Putamen (tissue), 1 donor: ENCODE measurements at regions not wholly inside any gene's neighbourhood (a gene's known extent, or its start where the extent isn't known, plus 50 kb on each side); places are given as distances from the start of the nearest gene placed in this dataset.
"Not testable (repeated sequence)": the region's sequence is repeated elsewhere in the genome, so short reads cannot be mapped to it uniquely, and the experiment has no call there.

Experiments
- DNase-seq: peaks from one replicate; pipeline ENCODE4 v3.0.0-alpha.2; 2016; ENCODE audit warnings: low spot score

DNA sequence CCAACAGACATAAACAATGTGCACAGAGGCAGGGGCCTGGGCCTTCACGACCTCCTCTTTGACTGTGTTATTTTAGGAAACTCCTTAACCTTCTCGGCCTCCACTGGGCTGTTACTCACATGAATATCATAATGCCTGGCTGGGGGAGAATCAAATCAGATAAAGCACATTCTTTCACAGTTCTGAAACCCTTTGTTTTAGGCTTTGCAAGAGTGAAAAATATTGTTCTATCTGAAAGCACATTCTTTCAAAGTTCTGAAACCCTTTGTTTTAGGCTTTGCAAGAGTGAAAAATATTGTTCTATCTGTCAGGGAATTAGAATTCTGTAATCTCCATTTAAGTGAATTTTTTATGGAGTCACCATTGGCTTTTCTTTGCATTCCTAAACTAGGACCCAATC is 50.7 kb upstream of the SYNDIG1 start:
- no peak for DNase-seq

DNA sequence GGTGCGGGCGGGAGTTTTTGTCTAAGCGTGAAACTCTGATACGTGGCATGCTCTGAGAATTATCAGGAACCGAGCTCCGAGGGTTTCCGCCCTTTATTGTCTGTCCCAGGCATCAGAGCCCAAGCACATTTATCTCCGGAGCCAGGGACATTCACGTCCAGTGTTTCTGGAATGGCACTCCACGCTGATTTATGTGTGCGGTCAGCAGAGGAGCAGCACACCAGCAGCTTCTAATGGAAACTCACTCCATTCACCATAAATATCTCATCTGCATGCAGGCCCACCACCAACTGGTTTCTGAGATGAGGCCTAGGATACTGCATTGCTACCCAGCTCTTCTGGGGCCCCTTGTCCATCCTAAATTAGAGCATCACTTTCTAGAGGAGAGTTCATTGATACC is 51.9 kb upstream of the SYNDIG1 start:
- no peak for DNase-seq

DNA sequence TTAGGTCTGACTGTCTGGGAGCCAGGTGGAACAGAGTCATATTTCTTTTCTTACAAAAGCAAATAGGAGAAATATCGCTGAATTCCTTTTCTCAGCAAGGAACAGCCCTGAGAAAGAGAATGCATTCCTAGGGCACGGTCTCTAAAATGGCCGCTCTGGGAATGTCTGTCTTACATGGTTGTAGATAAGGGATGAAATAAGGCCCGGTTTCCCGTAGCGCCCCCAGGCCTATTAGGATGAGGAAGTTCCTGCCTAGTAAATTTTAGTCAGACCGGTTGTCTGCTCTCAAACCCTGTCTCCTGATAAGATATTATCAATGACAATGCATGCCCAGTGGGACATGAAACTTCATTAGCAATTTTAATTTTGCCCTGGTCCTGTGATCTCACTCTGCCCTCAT is 54.0 kb upstream of the SYNDIG1 start:
- not testable (repeated sequence) for DNase-seq

DNA sequence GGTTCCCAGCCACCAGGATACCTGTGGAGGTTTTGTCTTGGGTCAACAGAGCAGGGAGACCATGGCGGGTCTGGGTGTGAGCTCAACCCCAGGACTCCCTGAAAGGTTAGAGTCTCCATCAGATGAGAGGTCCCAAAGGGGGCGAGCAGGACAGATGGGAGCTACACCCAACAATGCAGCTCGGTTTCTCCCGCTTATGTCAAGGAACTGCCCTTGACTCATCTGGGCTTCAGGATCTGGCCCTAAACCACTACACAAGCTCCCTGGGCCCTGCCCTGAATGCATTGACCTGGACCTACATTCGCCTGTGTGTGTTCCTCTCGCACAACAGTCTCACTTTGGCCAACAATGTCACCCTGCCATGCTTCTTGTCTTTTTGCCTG is 57.6 kb upstream of the SYNDIG1 start:
- no peak for DNase-seq

DNA sequence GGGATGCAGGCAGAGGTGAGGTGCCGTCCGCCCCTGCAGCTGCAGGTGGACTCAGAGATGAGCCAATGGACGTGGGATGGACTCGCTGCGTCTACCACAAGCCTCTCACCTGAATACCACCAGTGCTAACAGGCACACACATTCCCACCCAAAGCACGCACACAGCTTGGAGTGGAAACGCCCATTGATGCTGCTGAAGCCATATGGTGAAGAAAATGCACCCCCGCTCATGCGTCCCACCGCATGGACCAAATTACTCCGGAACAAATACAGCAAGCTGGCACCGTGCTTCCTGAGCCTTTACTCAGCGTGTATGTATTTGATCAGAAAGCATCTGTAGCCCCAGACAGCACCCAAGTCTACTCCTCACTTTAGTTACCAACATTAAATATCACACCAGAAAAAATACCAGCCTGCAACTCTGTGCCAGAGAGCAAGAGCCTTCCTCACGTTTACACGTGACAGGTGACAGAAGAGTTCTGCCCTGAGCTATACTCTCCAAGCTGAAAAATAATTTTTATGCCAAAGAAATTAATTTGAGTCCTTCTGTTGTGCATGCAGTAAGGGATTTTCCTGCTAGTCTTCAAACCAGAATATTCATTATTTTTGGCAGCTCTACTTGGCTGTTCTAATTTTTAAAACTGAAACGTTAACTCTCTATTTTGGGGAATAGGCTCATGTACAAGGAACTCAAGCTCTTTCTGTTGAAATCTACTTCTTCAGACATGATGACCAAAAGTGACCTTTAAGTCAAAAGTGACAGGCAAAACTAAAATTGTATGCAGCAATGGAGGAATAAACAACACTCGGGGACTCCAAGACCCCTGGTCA is 58.2 kb upstream of the SYNDIG1 start:
- DNase-seq, result no peak

DNA sequence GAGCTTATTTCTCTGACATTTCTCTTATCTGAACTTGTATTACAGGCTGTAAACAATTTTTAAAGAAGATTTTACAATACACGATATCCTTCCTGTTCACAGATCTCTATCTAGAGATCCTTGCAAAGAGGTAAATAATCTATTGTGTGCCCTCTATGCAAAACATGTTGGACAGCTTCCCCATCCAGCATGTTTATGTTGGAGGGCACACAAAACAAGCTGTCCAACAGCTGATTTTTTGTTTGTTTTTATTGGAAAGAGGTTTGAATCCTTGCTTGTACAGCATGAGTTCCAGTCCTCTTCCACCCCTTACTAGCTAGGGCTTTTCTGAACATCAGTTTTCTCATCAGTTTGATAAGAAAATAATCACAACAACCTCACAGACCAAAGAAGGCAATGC is 62.3 kb upstream of the SYNDIG1 start:
- no peak for DNase-seq

DNA sequence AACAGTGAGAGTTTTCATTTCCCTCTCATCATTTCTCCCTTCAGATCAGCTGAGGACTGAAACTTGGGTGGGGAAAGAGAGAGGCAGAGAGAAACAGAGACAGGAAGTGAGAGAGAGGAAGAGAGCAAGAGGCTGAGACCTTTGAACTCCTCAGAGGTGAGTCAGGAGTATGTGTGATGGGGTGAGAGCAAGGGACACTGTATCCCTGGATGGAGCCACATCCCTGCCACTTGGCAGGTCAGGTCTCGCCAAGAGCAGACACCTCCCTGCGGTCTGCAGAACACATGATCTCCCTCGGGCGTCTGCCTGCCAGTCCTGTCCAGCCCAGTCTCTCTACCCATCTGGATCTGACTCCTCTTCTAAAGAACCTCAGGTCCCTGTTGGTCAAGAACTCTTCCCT is 62.7 kb upstream of the SYNDIG1 start:
- no peak for DNase-seq

DNA sequence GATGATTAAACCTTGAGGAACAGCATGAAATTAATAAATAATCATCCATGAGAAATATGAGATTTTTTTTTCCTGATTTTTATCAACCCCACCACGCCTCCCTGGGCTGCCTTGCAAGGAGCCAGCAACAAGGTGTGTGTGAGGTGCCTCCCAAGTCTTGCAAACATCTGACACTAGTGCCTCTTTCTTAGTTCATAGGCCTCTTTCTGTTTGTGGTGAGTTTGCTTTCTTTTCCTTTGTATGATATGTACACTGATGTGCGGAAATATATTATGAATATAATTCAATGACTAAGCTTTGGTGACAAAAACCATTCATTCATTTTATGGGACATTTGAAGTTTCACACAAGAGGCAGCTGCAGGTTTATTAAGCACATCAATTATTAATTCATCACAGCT is 63.2 kb upstream of the SYNDIG1 start:
- no peak for DNase-seq

DNA sequence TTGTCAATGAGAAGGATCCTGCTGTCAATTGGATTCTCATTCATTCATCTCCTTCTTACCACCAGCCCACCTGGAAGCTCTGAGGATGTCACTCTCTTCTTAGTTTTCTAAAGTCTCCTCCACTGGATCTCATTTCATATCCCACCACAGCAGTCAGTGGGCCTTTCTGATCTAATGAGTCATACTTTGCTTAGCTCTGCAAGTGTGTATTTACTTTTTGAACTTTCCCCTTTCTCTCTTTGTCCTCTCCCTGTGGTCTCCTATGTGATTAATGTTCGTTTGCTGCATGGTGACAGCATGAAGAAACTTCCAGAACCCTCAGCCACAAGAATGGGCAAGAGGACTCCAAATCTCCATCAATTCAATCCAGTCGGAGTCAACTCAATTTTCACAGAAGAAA is 63.6 kb upstream of the SYNDIG1 start:
- no peak for DNase-seq

DNA sequence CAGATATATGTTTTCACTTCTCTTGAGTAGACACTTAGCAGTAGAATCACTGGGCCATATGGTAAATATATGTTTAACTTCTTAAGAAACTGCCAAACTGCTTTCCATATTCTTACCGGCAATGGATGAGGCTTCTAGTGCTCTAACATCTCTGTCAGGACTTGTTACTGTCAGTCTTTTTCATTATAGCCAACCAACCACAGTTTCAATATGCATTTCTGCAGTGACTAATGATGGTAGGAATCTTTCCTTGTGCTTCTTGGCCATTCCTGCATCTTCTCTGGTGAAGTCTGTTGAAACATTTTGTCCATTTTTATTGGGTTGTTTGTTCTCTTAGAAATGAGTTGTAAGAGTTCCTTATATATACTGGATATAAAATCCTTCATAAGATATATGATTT is 66.0 kb upstream of the SYNDIG1 start:
- DNase-seq, result no peak

DNA sequence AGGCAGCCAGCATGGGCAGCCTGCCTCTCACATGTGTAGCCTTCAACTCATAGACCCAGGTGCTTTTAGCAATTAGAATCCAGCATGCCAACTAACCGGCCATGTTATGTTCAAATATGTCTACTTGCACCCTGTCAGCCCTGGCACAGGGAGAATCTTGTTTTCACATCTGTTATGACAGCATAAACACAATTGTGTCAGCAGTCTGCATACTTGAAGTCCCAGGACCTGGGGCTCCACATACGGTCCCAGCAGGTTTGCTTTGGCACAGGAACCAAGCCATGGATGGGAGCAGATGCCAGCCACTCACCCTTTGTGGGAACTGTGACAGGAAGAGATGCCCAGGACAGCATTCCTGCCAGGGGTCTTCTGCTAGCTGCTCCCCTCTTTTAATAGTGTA is 67.2 kb upstream of the SYNDIG1 start:
- DNase-seq, result no peak

DNA sequence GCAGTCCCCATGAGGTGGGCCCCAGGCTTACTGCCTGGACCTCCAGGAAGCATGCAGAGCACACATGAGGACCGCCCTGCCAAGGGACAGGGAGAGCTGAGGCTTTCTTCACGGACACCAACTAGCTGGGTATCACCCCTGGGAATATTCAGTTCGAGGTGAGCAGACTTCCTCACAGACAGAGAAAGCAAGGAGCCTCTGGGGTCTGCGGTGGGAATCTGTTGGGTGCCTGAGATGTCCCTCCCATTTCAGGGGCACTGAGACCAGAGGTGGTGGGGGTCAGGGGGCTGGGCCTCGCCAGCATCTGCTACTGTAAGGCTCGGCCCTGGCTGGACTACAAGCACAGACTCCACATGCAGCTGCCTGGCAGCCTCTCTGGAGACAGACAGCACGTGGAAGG is 74.3 kb upstream of the SYNDIG1 start:
- DNase-seq, result no peak

DNA sequence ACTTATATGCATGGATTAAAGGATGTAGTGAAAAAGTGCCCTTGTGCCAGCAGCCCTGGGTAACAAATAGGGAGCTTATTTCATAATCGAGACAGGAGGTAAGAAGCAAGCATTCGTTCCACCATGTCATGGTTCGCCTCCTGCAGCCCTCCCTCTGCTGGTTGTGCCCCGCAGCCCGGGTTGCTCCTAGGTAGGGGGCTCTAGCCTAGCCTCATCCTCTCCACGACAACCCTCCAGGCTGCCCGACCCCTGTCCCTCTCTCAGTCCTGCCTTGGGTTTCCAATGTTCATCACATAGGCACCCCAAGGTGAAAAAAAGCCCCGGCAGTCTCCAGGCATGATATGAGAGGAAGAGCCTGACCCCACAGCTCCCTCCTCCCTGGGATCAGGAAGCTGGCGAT is 75.5 kb upstream of the SYNDIG1 start:
- DNase-seq, result no peak

DNA sequence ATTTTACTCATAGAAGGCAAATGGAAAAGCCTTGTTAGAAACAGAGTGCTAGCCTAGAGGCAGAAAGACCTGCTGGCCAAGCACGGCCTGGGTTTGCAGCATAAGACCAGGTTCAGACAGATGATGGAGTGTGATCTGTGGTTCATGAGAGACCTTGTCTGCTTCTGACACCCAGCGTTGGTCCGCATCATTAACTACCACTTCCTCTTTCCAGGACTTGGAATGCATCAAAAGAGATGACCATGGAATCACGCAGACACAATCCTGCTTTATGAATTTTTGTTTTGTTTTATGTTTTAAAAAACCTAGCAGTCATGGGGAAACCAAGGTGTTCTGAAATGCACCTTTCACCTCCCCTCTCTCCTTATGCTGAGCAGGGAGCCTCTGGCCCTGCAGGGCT is 76.8 kb upstream of the SYNDIG1 start:
- DNase-seq, result no peak

DNA sequence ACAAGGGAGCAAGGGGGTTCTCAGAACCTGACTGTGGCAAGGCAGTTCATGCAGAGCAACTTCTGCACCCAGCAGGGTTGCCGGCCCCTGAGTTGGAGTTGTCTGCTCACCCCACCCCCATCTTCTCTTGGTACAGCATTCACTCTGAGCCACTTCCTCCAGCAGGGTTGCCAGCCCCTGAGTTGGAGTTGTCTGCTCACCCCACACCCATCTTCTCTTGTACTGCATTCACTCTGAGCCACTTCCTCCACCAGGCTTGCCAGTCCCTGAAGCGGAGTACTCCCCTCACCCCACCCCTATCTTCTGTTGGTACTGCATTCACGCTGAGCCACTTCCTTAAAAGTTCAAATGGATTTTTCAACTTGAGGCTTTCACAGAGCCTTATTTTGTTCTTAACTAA is 79.7 kb upstream of the SYNDIG1 start:
- DNase-seq, result peak; percentile 55

DNA sequence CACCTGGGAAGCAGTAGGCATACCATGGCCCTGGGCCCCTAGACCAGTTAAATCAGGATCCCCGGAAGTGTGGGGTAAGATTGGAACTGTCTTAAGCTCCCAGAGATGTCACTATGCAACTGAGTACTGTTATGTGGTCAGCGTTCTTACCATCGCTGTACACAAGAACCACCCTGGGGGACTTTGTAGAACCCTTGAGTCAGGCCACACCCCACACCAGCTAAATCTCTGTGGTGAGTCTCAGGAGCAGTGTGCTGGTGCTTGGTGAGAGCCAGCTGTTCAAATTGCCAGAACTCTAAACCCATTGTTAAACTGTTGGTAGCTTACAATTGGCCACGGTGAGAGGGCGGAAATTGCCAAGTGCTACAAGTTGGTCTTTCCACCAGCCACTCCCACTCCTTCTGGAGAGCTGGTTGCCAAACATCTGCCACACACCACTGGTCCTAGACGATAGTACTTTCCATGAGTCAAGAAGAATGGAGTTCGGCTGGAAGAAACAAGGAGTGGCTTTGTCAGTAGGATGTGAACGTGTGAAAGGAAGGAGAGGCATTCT is 80.5 kb upstream of the SYNDIG1 start:
- DNase-seq, result no peak

DNA sequence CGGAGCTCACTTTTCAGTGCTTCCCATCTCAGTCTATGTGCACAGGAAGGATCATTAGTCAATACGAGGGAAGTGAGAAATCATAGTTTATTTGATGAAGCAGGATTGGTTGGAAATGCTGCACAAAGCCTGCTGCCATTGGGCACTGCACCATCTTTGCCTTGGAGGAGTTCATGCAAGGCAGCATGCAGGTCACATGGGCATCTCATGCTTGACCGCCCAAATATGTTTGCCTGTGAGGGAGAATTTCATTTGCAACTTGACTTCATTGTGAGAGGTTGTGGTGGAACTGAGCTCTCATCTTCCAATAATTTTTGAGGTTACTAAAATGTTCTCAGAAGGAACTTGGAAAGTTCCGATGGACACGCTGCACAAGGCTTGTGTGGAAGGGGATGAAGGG is 83.9 kb upstream of the SYNDIG1 start:
- no peak for DNase-seq

DNA sequence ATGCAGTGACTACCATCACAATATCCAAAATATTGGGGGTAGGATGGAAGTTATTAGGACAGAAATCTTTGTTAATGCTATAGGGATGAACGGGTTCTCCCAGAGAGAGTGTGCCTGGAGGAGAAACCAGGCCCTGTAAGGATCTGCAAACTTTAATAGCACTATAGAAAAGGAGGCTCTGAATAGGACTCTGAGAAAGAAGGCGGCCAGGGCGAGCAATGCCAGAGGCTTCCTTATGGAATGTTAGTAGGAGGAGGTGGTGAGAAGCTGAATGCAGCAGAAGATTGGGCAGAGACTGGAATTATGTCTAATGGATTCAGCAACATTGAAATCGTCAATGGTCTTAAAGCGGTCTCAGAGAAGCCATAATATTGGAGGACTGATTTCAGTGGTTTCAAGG is 84.6 kb upstream of the SYNDIG1 start:
- DNase-seq, result no peak

DNA sequence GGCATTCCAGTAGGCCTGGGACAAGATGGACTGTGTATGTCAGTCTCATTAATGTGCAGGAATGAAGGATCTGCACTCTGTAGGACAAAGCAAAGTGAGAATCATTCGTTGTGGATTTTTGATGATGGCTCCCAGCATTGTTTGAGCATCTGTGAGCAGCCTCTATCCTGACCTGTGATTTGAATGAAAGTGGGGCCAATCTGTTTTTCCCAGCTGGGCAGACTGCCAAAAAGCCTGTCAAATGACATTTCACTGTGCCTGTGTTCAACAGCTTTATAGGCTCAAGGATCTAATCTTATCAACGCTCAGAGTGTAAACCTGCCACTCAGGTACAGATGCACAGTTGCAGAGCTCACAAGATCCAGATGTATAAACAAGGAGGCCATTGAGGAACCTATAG is 86.7 kb upstream of the SYNDIG1 start:
- no peak for DNase-seq

DNA sequence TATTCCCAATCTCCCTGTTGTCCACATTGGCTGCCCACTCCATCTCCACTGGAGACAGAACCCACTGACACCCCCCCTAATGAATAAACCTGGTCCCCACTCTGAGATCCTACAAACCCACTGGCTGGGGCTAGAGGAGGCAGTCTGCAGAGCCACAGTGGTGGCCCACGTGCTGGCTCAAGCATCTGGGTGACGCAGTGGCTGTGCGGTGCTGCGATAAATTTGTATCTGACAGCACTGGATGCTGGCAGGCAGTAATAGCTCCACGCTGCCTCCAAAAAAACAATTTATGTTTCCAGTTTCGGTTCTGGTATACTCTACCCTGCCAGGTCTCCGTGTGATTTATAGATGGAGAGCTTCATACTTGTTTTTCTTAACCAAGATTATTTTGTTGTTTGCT is 87.1 kb upstream of the SYNDIG1 start:
- DNase-seq, result no peak

DNA sequence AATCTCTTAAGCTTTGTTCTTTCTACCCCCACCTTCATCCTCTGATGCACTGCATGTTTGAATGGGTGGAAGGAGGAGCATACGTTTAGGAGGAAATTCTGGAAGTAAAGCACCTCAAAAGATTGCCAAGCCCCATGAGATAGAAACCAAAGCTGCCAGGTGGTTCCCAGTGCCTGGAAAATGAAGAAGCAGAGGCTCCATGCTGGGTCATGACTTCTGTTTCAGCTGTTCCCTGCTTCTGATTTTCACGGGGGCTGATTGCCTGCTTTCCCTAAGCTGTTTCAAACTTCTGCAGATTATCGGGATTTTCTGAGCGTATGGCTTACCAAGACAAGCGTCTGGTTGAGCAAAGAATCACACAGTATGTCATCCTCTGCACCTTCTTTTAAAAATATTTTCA is 87.5 kb upstream of the SYNDIG1 start:
- no peak for DNase-seq

DNA sequence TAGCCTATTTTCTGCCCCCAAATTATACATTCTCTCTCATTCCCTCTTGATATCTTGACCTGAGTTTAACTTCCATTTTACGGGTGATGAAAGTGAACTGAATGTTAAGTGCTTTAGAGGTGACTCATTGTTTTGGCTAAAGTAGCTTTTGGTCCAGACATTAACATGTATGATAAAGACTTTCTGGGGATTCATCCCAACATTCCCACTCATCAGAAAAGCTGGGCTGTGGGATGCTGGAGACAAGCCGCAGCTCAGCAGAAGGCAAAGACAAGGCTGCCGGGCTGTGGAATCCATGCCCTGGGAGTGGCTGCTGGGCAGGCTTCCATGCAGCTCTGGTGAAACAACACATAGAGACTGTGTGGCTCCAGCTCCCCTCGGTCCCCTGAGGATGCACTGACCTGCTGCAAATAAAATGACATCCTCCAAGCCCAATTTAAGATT is 89.9 kb upstream of the SYNDIG1 start:
- no peak for DNase-seq

DNA sequence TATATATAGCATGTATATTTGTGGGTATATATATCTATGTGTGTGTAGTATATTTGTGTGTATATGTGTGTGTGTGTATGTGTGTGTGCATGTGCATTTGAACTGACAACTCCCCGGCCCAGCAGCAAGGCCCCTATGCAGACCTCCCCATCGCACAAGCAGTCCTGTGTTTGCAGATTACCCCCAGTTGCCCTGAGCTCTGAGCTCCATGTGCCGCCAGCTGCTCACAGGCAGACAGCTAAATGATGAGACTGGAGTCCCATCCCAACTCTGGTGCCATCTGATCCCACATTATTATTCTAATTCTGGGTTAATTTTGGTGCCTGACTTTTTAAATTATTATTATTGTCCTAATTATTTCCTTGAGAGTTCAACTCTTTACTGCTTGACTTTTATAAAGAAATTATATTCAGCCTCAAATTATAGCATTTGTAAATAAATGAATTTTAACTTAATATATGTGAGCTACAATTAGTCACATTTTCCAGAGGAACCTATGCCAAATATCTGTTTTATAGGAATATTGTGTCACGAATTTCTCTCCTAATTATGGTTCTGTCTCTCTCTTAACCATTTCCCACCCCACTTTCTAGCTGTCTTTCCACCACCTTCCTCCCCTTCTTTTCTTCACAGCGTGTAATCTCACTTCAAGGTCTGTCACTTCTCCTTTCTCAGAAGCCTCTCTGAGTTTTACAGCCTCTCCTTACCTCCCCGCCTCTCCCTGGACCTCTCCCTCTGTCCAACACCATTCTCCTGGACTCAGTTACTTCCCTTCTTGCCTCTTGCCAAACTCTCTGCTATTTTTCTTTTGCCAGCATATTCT is 90.6 kb upstream of the SYNDIG1 start:
- DNase-seq, result no peak
